ENCODE measurements at regions not wholly inside any gene's neighbourhood (a gene's known extent, or its start where the extent isn't known, plus 50 kb on each side); places are given as distances from the start of the nearest gene placed in this dataset.

- TF ChIP-seq, protein P1, sequence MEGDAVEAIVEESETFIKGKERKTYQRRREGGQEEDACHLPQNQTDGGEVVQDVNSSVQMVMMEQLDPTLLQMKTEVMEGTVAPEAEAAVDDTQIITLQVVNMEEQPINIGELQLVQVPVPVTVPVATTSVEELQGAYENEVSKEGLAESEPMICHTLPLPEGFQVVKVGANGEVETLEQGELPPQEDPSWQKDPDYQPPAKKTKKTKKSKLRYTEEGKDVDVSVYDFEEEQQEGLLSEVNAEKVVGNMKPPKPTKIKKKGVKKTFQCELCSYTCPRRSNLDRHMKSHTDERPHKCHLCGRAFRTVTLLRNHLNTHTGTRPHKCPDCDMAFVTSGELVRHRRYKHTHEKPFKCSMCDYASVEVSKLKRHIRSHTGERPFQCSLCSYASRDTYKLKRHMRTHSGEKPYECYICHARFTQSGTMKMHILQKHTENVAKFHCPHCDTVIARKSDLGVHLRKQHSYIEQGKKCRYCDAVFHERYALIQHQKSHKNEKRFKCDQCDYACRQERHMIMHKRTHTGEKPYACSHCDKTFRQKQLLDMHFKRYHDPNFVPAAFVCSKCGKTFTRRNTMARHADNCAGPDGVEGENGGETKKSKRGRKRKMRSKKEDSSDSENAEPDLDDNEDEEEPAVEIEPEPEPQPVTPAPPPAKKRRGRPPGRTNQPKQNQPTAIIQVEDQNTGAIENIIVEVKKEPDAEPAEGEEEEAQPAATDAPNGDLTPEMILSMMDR (IDR thresholded peaks at IDR 0.05; ENCODE audit: control extremely low read depth, extremely low read depth): no peak
- Histone ChIP-seq H3K9ac (ENCODE audit: insufficient read depth in 1 of 2, low read length in 2 of 2) (no peak overlapping the region), H3K9me3 (ENCODE audit: control insufficient read depth in 4 of 4, insufficient read depth in 3 of 4, low read length in 3 of 4) (peaks cover 0 to 3% (median 1%) of the 10 kb centered on the region in 4 donors), H3K27me3 (ENCODE audit: control insufficient read depth in 3 of 3, insufficient read depth in 3 of 3, low read length in 2 of 3) (no peaks in the 10 kb centered on the region), H3K27ac (ENCODE audit: low read depth in 1 of 2, low read length in 1 of 2) (no peak overlapping the region), H3K4me1 (ENCODE audit: control insufficient read depth in 5 of 5, insufficient read depth in 5 of 5, low read length in 5 of 5) (no peaks in the 10 kb centered on the region), H3K4me3 (no peak overlapping the region), H3K36me3 (ENCODE audit: control insufficient read depth in 4 of 4, insufficient read depth in 4 of 4, low read length in 4 of 4) (no peaks in the 10 kb centered on the region)
- peak in 1 of 3 donors; percentile 4 for DNase-seq
- no peak for ATAC-seq (ENCODE audit: insufficient read depth, low FRiP score)
- 90 to 92% methylated on average over 2 of the region's 2 CpGs for WGBS, 2 donors
Measured at GRCh38 chr10:46232084-46232483, 54.7 kb upstream of the ANTXRL start.

GRCh38 chr10:46232666-46233065 lies 54.1 kb upstream of the ANTXRL start:
- TF ChIP-seq, protein P1 (IDR thresholded peaks at IDR 0.05; ENCODE audit: control extremely low read depth, extremely low read depth): no peak
- Histone ChIP-seq H3K27ac (ENCODE audit: low read depth in 1 of 2, low read length in 1 of 2) (no peak overlapping the region), H3K9me3 (ENCODE audit: control insufficient read depth in 4 of 4, insufficient read depth in 3 of 4, low read length in 3 of 4) (peaks cover 0 to 3% (median 1%) of the 10 kb centered on the region in 4 donors), H3K4me1 (ENCODE audit: control insufficient read depth in 5 of 5, insufficient read depth in 5 of 5, low read length in 5 of 5) (no peaks in the 10 kb centered on the region), H3K9ac (ENCODE audit: insufficient read depth in 1 of 2, low read length in 2 of 2) (no peak overlapping the region), H3K4me3 (no peak overlapping the region), H3K36me3 (ENCODE audit: control insufficient read depth in 4 of 4, insufficient read depth in 4 of 4, low read length in 4 of 4) (no peaks in the 10 kb centered on the region), H3K27me3 (ENCODE audit: control insufficient read depth in 3 of 3, insufficient read depth in 3 of 3, low read length in 2 of 3) (no peaks in the 10 kb centered on the region)
- 88 to 92% methylated on average over 9 of the region's 9 CpGs for WGBS, 2 donors
- DNase-seq (no peak), ATAC-seq (ENCODE audit: insufficient read depth, low FRiP score) (no peak)

GRCh38 chr10:46233181-46233580 lies 53.6 kb upstream of the ANTXRL start:
- Histone ChIP-seq H3K4me1 (ENCODE audit: control insufficient read depth in 5 of 5, insufficient read depth in 5 of 5, low read length in 5 of 5) (no peaks in the 10 kb centered on the region), H3K4me3 (no peak overlapping the region), H3K36me3 (ENCODE audit: control insufficient read depth in 4 of 4, insufficient read depth in 4 of 4, low read length in 4 of 4) (no peaks in the 10 kb centered on the region), H3K9ac (ENCODE audit: insufficient read depth in 1 of 2, low read length in 2 of 2) (no peak overlapping the region), H3K27ac (ENCODE audit: low read depth in 1 of 2, low read length in 1 of 2) (no peak overlapping the region), H3K27me3 (ENCODE audit: control insufficient read depth in 3 of 3, insufficient read depth in 3 of 3, low read length in 2 of 3) (no peaks in the 10 kb centered on the region), H3K9me3 (ENCODE audit: control insufficient read depth in 4 of 4, insufficient read depth in 3 of 4, low read length in 3 of 4) (peaks cover 0 to 3% (median 1%) of the 10 kb centered on the region in 4 donors)
- DNase-seq (no peak), ATAC-seq (ENCODE audit: insufficient read depth, low FRiP score) (no peak)
- TF ChIP-seq, protein P1 (IDR thresholded peaks at IDR 0.05; ENCODE audit: control extremely low read depth, extremely low read depth): no peak
- 73 to 82% methylated on average over 3 of the region's 3 CpGs for WGBS, 2 donors

DNA sequence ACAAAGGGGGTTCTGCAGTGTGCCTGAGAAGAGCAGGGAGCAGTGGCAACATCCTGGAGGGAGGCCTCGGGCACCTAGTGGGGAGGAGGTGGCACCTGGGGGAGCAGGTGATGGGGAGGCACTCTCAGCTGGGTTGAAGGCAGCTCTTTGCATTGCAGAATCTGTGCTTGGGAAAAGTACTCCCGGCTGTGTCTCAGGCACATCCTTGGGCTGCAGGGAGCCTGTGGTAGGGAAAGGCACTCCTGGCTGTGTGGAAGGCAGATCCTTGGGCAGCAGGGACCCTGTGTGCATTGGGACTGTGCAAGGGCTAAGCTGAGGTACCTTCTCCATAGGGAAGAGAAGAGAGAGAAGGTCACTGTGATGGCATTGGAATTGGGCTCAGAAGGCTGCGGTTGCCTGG lies 52.8 kb upstream of the ANTXRL start:
- Histone ChIP-seq H3K9ac (ENCODE audit: insufficient read depth in 1 of 2, low read length in 2 of 2) (no peak overlapping the region), H3K36me3 (ENCODE audit: control insufficient read depth in 4 of 4, insufficient read depth in 4 of 4, low read length in 4 of 4) (no peaks in the 10 kb centered on the region), H3K4me3 (no peak overlapping the region), H3K9me3 (ENCODE audit: control insufficient read depth in 4 of 4, insufficient read depth in 3 of 4, low read length in 3 of 4) (peaks cover 0 to 3% (median 1%) of the 10 kb centered on the region in 4 donors), H3K4me1 (ENCODE audit: control insufficient read depth in 5 of 5, insufficient read depth in 5 of 5, low read length in 5 of 5) (peaks cover 0 to 3% (median 0%) of the 10 kb centered on the region in 5 donors), H3K27ac (ENCODE audit: low read depth in 1 of 2, low read length in 1 of 2) (no peak overlapping the region), H3K27me3 (ENCODE audit: control insufficient read depth in 3 of 3, insufficient read depth in 3 of 3, low read length in 2 of 3) (no peaks in the 10 kb centered on the region)
- DNase-seq (peak in 1 of 3 donors; percentile 9), ATAC-seq (ENCODE audit: insufficient read depth, low FRiP score) (no peak)
- TF ChIP-seq, protein P1 (IDR thresholded peaks at IDR 0.05; ENCODE audit: control extremely low read depth, extremely low read depth): no peak
- WGBS, 2 donors: 81 to 87% methylated on average over 3 of the region's 3 CpGs
